ENCODE measurements at regions not wholly inside any gene's neighbourhood (a gene's known extent, or its start where the extent isn't known, plus 50 kb on each side); places are given as distances from the start of the nearest gene placed in this dataset.

DNA sequence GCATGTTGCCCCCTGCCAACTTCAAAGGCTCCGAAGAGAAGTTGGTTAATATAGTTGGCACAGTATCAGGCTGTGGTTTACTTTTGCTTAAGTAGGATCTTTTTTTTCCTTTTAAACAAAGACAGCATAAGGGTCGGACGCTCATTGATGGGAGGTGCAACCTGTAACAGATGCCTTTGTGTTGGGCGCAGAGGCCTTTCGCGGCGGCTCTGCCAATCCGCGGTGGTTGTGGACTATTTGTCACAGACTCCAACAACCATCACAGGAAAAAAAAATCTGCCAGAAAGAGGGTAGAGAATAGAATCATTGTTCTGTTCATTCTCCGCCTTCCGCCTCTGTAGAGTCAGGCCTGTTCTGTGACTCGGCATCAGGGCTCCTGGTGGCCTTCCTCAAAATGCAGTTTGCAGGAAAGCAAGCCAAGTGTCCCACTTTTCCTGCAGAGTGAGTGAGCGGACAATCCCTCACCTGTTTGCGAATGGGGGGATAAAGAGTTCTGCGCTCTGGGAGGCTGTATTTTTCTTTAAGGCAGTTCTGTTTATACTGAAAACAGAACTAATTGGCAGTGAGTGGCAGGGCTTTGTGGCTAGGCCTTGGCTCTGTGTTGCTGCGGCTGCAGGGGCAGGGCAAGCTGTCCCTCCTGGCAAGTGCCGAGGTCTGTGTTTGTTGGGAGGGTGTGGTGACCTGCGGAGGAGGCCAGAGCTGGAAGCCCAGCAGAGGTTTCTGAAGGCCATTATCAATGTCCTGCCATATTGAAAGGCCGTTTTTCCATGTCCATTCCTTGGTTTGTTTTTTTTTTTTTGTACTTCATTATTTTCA lies 83.0 kb upstream of the PIWIL1 start:
- no peak for DNase-seq (ENCODE audit: low read depth in 4 of 4, low spot score in 3 of 4)

- DNase-seq (ENCODE audit: low read depth in 4 of 4, low spot score in 3 of 4): no peak
Observed at GRCh38 chr12:130258863-130259262, 78.8 kb upstream of the PIWIL1 start.

DNA sequence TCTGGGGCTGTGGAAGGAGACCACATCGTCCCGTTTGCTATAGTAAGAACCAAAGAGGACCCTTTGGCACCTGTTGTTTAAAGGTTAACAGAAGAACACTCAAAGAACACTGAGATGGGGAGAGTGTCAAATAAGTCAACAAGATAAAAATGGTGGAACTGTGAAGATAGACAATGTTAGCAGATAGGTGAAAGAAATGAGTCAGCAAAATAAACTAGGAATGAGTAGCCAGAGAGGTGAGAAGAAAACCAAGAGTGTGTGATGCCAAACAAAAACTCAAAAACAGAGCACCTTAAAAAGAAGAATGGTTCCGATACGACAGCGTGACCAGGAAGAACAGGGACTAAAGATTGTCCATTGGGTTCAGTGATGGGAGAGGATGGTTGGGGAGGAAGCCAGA lies 74.7 kb upstream of the PIWIL1 start:
- DNase-seq (ENCODE audit: low read depth in 4 of 4, low spot score in 3 of 4): no peak

GRCh38 chr12:130263996-130264395 lies 73.7 kb upstream of the PIWIL1 start:
- DNase-seq (ENCODE audit: low read depth in 4 of 4, low spot score in 3 of 4): no peak

- DNase-seq (ENCODE audit: low read depth in 4 of 4, low spot score in 3 of 4): no peak
Observed at GRCh38 chr12:130266751-130267150, 70.9 kb upstream of the PIWIL1 start.

GRCh38 chr12:130280231-130280630 lies 57.5 kb upstream of the PIWIL1 start:
- DNase-seq (ENCODE audit: low read depth in 4 of 4, low spot score in 3 of 4): no peak

GRCh38 chr12:130280742-130281141 lies 56.9 kb upstream of the PIWIL1 start:
- DNase-seq (ENCODE audit: low read depth in 4 of 4, low spot score in 3 of 4): no peak

DNA sequence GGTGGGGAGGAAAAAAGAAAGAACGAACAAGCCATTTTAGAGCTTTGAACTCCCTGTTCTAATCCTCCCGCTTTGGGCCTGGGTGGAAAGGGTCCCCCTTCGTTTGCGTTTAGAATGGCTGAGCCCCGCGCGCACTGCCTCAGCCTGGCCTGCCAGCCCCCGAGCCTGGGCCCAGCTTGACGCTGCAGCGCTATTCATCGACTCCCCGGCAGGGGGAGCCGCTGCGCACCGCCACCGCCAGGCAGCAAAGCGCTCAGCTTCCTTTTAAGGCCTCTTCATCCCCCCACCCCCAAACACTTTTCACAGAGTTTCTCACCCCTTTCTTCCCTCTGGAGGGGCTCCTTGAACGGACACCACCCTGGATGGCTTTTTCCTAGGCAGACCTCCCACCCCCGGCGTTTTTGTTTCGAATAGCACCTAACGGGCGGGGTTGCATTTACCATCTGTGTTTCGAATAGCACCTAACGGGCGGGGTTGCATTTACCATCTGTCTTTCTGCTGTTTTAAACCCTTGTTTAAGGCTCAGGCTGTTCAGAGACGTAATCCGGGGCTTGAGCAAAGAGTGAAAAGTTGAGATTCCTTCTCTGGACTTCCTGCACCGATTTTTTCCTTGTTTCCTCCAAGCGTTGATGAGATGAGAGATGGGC lies 56.4 kb upstream of the PIWIL1 start:
- peak in 1 of 4 donors; percentile 20 for DNase-seq (ENCODE audit: low read depth in 4 of 4, low spot score in 3 of 4)

GRCh38 chr12:130286041-130286440 lies 51.6 kb upstream of the PIWIL1 start:
- no peak for DNase-seq (ENCODE audit: low read depth in 4 of 4, low spot score in 3 of 4)

- DNase-seq (ENCODE audit: low read depth in 4 of 4, low spot score in 3 of 4): no peak
Observed at GRCh38 chr12:130286741-130287440, 50.8 kb upstream of the PIWIL1 start.

All from right renal pelvis (tissue), 4 donors.